Activated CD4-positive, alpha-beta memory T cell treated with anti-CD3 and anti-CD28 coated beads, Interleukin-2, amount 10 ng/mL, durations not matched to agents 7 days and 5 days (primary cell): ENCODE measurements at regions not wholly inside any gene's neighbourhood (a gene's known extent, or its start where the extent isn't known, plus 50 kb on each side); places are given as distances from the start of the nearest gene placed in this dataset.

Experiments used
- CTCF ChIA-PET: fragments of 350-600 bp; sonication (Branson Sonifier 250); formaldehyde crosslinking; loops from one replicate; lab custom pipeline; 2021; ENCODE audit warnings: antibody characterized with exemption, inconsistent platforms; lab: Charles Lee
- POLR2A ChIA-PET: fragments of 350-600 bp; sonication (Branson Sonifier 250); formaldehyde crosslinking; loops from one replicate; lab custom pipeline; 2021; ENCODE audit warnings: antibody characterized with exemption; lab: Charles Lee
- DNase-seq: peaks from one replicate; pipeline ENCODE4 v3.0.0-alpha.2; 2020
- H3K27ac Mint-ChIP-seq: one replicate; pipeline ENCODE4 v1.8.0; 2021; ENCODE audit warnings: mild to moderate bottlenecking, mixed read lengths
- H3K27me3 Mint-ChIP-seq: one replicate; pipeline ENCODE4 v1.8.0; 2021; ENCODE audit warnings: mixed read lengths
- H3K36me3 Mint-ChIP-seq: one replicate; pipeline ENCODE4 v1.8.0; 2021; ENCODE audit warnings: low read depth, mixed read lengths
- H3K4me1 Mint-ChIP-seq: one replicate; pipeline ENCODE4 v1.8.0; 2021; ENCODE audit warnings: mixed read lengths
- H3K4me3 Mint-ChIP-seq: one replicate; pipeline ENCODE4 v1.8.0; 2021; ENCODE audit warnings: mild to moderate bottlenecking, mixed read lengths
- H3K9me3 Mint-ChIP-seq: one replicate; pipeline ENCODE4 v1.8.0; 2021; ENCODE audit warnings: mixed read lengths

GRCh38 chr5:63690546-63690945 is 271.7 kb downstream of the HTR1A start:
- H3K27ac Mint-ChIP-seq = no peak overlapping the region
- CTCF ChIA-PET = no interaction called here
- no peaks in the 10 kb centered on the region for H3K9me3 Mint-ChIP-seq
- H3K4me1 Mint-ChIP-seq = no peaks in the 10 kb centered on the region
- H3K36me3 Mint-ChIP-seq = no peaks in the 10 kb centered on the region
- H3K27me3 Mint-ChIP-seq = no peaks in the 10 kb centered on the region
- POLR2A ChIA-PET = no interaction called here
- DNase-seq = no peak
- no peak overlapping the region for H3K4me3 Mint-ChIP-seq

- Mint-ChIP-seq H3K36me3 (no peaks in the 10 kb centered on the region), H3K27me3 (no peaks in the 10 kb centered on the region), H3K4me1 (no peaks in the 10 kb centered on the region), H3K9me3 (no peaks in the 10 kb centered on the region), H3K4me3 (no peak overlapping the region), H3K27ac (no peak overlapping the region)
- DNase-seq = no peak
- ChIA-PET POLR2A (no interaction called here), CTCF (no interaction called here)
Observed at GRCh38 chr5:63687854-63688516, 274.3 kb downstream of the HTR1A start.

- POLR2A ChIA-PET = no interaction called here
- Mint-ChIP-seq H3K27me3 (no peaks in the 10 kb centered on the region), H3K36me3 (no peaks in the 10 kb centered on the region), H3K27ac (no peak overlapping the region), H3K9me3 (no peaks in the 10 kb centered on the region), H3K4me3 (no peak overlapping the region), H3K4me1 (no peaks in the 10 kb centered on the region)
- no peak for DNase-seq
- CTCF ChIA-PET = no interaction called here
Observed at GRCh38 chr5:63686938-63687337, 275.3 kb downstream of the HTR1A start.

GRCh38 chr5:63686181-63686580 is 276.1 kb downstream of the HTR1A start:
- H3K4me1 Mint-ChIP-seq = no peaks in the 10 kb centered on the region
- POLR2A ChIA-PET = no interaction called here
- CTCF ChIA-PET = no interaction called here

GRCh38 chr5:63685454-63685853 is 276.8 kb downstream of the HTR1A start:
- POLR2A ChIA-PET = no interaction called here
- no peaks in the 10 kb centered on the region for H3K36me3 Mint-ChIP-seq
- no peaks in the 10 kb centered on the region for H3K4me1 Mint-ChIP-seq
- H3K4me3 Mint-ChIP-seq = no peak overlapping the region
- H3K9me3 Mint-ChIP-seq = no peaks in the 10 kb centered on the region
- no peaks in the 10 kb centered on the region for H3K27me3 Mint-ChIP-seq
- no peak overlapping the region for H3K27ac Mint-ChIP-seq
- CTCF ChIA-PET = no interaction called here
- no peak for DNase-seq

More at GRCh38 chr5:63686181-63686580, 276.1 kb downstream of the HTR1A start:
- Mint-ChIP-seq H3K36me3 (no peaks in the 10 kb centered on the region), H3K9me3 (no peaks in the 10 kb centered on the region), H3K27ac (no peak overlapping the region), H3K4me3 (no peak overlapping the region), H3K27me3 (no peaks in the 10 kb centered on the region)
- DNase-seq = no peak

GRCh38 chr5:63674881-63675280 is 287.4 kb downstream of the HTR1A start:
- DNase-seq = no peak
- Mint-ChIP-seq H3K27ac (no peak overlapping the region), H3K36me3 (no peaks in the 10 kb centered on the region), H3K4me3 (no peak overlapping the region), H3K27me3 (no peaks in the 10 kb centered on the region), H3K4me1 (no peaks in the 10 kb centered on the region), H3K9me3 (peaks cover 4% of the 10 kb centered on the region)
- POLR2A ChIA-PET = no interaction called here
- CTCF ChIA-PET = no interaction called here

GRCh38 chr5:63655043-63655442 is 307.2 kb downstream of the HTR1A start:
- Mint-ChIP-seq H3K27ac (no peak overlapping the region), H3K36me3 (no peaks in the 10 kb centered on the region), H3K4me3 (no peak overlapping the region), H3K4me1 (no peaks in the 10 kb centered on the region), H3K27me3 (no peaks in the 10 kb centered on the region), H3K9me3 (no peaks in the 10 kb centered on the region)
- ChIA-PET CTCF (no interaction called here), POLR2A (no interaction called here)
- DNase-seq = no peak

GRCh38 chr5:63650581-63650980 is 311.7 kb downstream of the HTR1A start:
- DNase-seq = no peak
- no peak overlapping the region for H3K27ac Mint-ChIP-seq
- no peaks in the 10 kb centered on the region for H3K27me3 Mint-ChIP-seq
- H3K36me3 Mint-ChIP-seq = no peaks in the 10 kb centered on the region
- no peak overlapping the region for H3K4me3 Mint-ChIP-seq
- CTCF ChIA-PET = no interaction called here
- no peaks in the 10 kb centered on the region for H3K4me1 Mint-ChIP-seq
- POLR2A ChIA-PET = no interaction called here
- H3K9me3 Mint-ChIP-seq = peaks cover under 1% of the 10 kb centered on the region

GRCh38 chr5:63648376-63648775 is 313.9 kb downstream of the HTR1A start:
- no peaks in the 10 kb centered on the region for H3K36me3 Mint-ChIP-seq
- no peak overlapping the region for H3K27ac Mint-ChIP-seq
- no peaks in the 10 kb centered on the region for H3K4me1 Mint-ChIP-seq
- H3K9me3 Mint-ChIP-seq = peaks cover 3% of the 10 kb centered on the region
- ChIA-PET POLR2A (no interaction called here), CTCF (no interaction called here)
- H3K4me3 Mint-ChIP-seq = no peak overlapping the region
- DNase-seq = no peak
- no peaks in the 10 kb centered on the region for H3K27me3 Mint-ChIP-seq

GRCh38 chr5:63629951-63630630 is 332.2 kb downstream of the HTR1A start:
- CTCF ChIA-PET = no interaction called here
- H3K9me3 Mint-ChIP-seq = peaks cover 7% of the 10 kb centered on the region
- no peak for DNase-seq
- H3K27ac Mint-ChIP-seq = no peak overlapping the region
- H3K4me1 Mint-ChIP-seq = no peaks in the 10 kb centered on the region
- POLR2A ChIA-PET = no interaction called here
- no peaks in the 10 kb centered on the region for H3K36me3 Mint-ChIP-seq
- H3K27me3 Mint-ChIP-seq = no peaks in the 10 kb centered on the region
- H3K4me3 Mint-ChIP-seq = no peak overlapping the region

- ChIA-PET POLR2A (no interaction called here), CTCF (no interaction called here)
- Mint-ChIP-seq H3K27ac (no peak overlapping the region), H3K9me3 (peaks cover 6% of the 10 kb centered on the region), H3K36me3 (no peaks in the 10 kb centered on the region), H3K27me3 (no peaks in the 10 kb centered on the region), H3K4me1 (no peaks in the 10 kb centered on the region), H3K4me3 (no peak overlapping the region)
- no peak for DNase-seq
Observed at GRCh38 chr5:63613442-63613841, 348.8 kb downstream of the HTR1A start.

GRCh38 chr5:63603996-63604395 is 358.2 kb downstream of the HTR1A start:
- Mint-ChIP-seq H3K27me3 (no peaks in the 10 kb centered on the region), H3K36me3 (no peaks in the 10 kb centered on the region), H3K9me3 (peaks cover 2% of the 10 kb centered on the region), H3K27ac (no peak overlapping the region), H3K4me3 (no peak overlapping the region), H3K4me1 (no peaks in the 10 kb centered on the region)
- DNase-seq = no peak
- ChIA-PET POLR2A (no interaction called here), CTCF (no interaction called here)

- ChIA-PET CTCF (no interaction called here), POLR2A (no interaction called here)
- no peak overlapping the region for H3K27ac Mint-ChIP-seq
- H3K27me3 Mint-ChIP-seq = no peaks in the 10 kb centered on the region
- no peak overlapping the region for H3K4me3 Mint-ChIP-seq
- H3K36me3 Mint-ChIP-seq = no peaks in the 10 kb centered on the region
- H3K4me1 Mint-ChIP-seq = no peaks in the 10 kb centered on the region
- peaks cover 2% of the 10 kb centered on the region for H3K9me3 Mint-ChIP-seq
- DNase-seq = no peak
Observed at GRCh38 chr5:63602971-63603370, 359.3 kb downstream of the HTR1A start.

- H3K4me1 Mint-ChIP-seq = no peaks in the 10 kb centered on the region
- DNase-seq = no peak
- no peak overlapping the region for H3K4me3 Mint-ChIP-seq
- H3K27ac Mint-ChIP-seq = no peak overlapping the region
- no peaks in the 10 kb centered on the region for H3K27me3 Mint-ChIP-seq
- no peaks in the 10 kb centered on the region for H3K36me3 Mint-ChIP-seq
- ChIA-PET POLR2A (no interaction called here), CTCF (no interaction called here)
- peaks cover 8% of the 10 kb centered on the region for H3K9me3 Mint-ChIP-seq
Observed at GRCh38 chr5:63596254-63596653, 366.0 kb downstream of the HTR1A start.
